ENCODE measurements at regions not wholly inside any gene's neighbourhood (a gene's known extent, or its start where the extent isn't known, plus 50 kb on each side); places are given as distances from the start of the nearest gene placed in this dataset.

DNA sequence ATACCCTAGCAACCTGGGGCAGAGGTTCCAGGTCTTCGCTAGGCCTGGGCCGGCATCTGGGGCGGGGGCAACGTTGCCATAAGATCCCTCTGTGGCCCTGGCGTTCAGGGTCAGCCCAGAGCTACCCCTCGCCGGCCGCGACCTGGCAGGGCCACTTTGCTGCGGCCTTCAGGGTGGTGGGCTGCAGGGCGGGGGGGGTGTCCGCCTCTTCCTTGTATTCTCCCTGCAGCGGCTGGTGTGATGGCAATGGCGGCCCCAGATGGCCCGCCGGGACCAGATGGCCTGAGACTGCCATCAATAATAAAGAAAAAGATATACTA lies 539.2 kb upstream of the POT1 start:
- Histone ChIP-seq H3K4me2 (ENCODE audit: extremely low read depth, insufficient read depth, low read length) (no peak overlapping the region), H3K4me3 (replicated peaks in 1 of 4; ENCODE audit: control extremely low read depth in 1 of 4, insufficient read depth in 1 of 4, low read depth in 3 of 4, low read length in 4 of 4) (no peak overlapping the region), H3K9ac (ENCODE audit: insufficient read depth, low read length) (no peak overlapping the region), H3K27ac (ENCODE audit: insufficient read depth, low read length) (no peak overlapping the region), H2AFZ (ENCODE audit: low read length) (no peak overlapping the region), H3K4me1 (ENCODE audit: control insufficient read depth, extremely low read depth, insufficient read depth, low read length) (no peaks in the 10 kb centered on the region), H3K79me2 (ENCODE audit: control insufficient read depth, insufficient read depth, low read length) (no peaks in the 10 kb centered on the region), H3K27me3 (ENCODE audit: control insufficient read depth, insufficient read depth, low read length) (no peaks in the 10 kb centered on the region), H4K20me1 (ENCODE audit: control insufficient read depth, extremely low read depth, insufficient read depth, low read length) (no peaks in the 10 kb centered on the region), H3K9me3 (ENCODE audit: control insufficient read depth, insufficient read depth, low read depth, low read length) (no peaks in the 10 kb centered on the region), H3K36me3 (ENCODE audit: control insufficient read depth, insufficient read depth, low read length) (no peaks in the 10 kb centered on the region)
- no peak for DNase-seq (ENCODE audit: low read depth in 2 of 2)
- TF ChIP-seq CTCF (conservative IDR thresholded peaks at IDR 0.05 in 1 of 2, IDR thresholded peaks at IDR 0.05 in 1 of 2; ENCODE audit: low read depth in 1 of 2, low read length in 2 of 2): no peak
- no peak for TF ChIP-seq EZH2 (IDR thresholded peaks at IDR 0.05; ENCODE audit: low read length, missing control alignments)

DNA sequence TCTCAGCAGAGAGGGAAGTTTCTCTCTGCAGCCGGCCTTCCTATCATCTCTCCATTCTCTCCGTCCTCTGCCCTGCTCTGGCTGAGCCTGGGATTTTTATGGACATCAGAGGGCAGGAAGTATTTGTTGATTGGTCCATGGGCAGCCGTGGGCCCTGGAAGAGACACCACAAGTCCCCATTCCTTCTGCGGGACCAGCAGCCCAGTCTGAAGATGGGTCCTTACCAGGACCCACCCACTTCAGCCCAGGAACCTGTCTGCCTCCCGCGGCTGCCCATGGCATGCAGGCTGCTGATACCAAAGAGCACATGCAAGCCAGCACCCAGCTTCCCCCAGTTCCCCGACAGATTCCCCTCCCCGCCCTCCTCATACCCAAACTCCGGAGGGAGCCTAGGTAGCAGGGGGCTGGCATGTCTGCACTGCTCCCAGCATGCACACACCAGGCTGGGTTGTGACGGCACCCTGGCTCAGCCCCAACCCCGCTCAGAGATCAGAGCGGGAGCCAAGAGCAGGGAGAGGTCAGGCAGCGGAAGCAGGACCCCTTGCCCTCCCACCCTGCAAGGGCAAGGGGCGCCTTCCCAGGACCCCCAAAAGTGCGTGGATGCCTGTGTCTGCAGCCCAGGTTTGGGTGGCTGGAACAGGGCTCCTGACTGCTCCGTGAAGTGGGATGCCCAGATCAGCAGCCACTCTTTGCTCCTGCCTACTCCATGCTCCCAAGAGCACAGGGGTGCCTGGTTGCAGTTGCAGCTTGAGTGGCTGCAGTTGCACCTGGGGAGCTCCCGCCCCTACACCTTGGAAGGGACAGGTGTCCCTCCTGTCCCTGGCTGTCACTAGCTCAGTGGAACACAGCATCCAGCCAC lies 538.6 kb upstream of the POT1 start:
- Histone ChIP-seq H3K4me1 (ENCODE audit: control insufficient read depth, extremely low read depth, insufficient read depth, low read length) (no peaks in the 10 kb centered on the region), H3K9ac (ENCODE audit: insufficient read depth, low read length) (no peak overlapping the region), H4K20me1 (ENCODE audit: control insufficient read depth, extremely low read depth, insufficient read depth, low read length) (no peaks in the 10 kb centered on the region), H3K79me2 (ENCODE audit: control insufficient read depth, insufficient read depth, low read length) (no peaks in the 10 kb centered on the region), H3K27me3 (ENCODE audit: control insufficient read depth, insufficient read depth, low read length) (no peaks in the 10 kb centered on the region), H3K4me3 (replicated peaks in 1 of 4; ENCODE audit: control extremely low read depth in 1 of 4, insufficient read depth in 1 of 4, low read depth in 3 of 4, low read length in 4 of 4) (no peak overlapping the region), H2AFZ (ENCODE audit: low read length) (no peak overlapping the region), H3K4me2 (ENCODE audit: extremely low read depth, insufficient read depth, low read length) (no peak overlapping the region), H3K27ac (ENCODE audit: insufficient read depth, low read length) (no peak overlapping the region), H3K9me3 (ENCODE audit: control insufficient read depth, insufficient read depth, low read depth, low read length) (no peaks in the 10 kb centered on the region), H3K36me3 (ENCODE audit: control insufficient read depth, insufficient read depth, low read length) (no peaks in the 10 kb centered on the region)
- no peak for DNase-seq (ENCODE audit: low read depth in 2 of 2)
- TF ChIP-seq EZH2 (IDR thresholded peaks at IDR 0.05; ENCODE audit: low read length, missing control alignments) (no peak), CTCF (conservative IDR thresholded peaks at IDR 0.05 in 1 of 2, IDR thresholded peaks at IDR 0.05 in 1 of 2; ENCODE audit: low read depth in 1 of 2, low read length in 2 of 2) (no peak)

DNA sequence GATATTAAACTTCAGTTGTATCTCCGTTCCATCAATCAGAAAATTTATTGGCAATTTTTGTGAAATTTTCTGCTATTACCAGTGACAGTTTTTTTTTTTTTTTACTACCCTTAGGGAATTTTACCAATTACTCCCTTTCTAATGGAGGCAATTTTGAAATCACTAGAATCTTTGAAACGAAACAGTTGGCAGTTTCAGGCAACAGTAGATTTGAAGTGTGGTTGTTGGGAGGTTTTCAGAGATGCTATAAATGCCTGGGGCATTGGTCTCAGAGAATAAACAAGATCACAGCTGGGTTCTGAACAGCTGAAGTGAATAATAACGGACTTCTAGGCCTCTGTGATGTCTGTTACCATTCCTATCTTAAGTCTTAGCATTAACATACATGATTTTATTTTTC lies 535.9 kb upstream of the POT1 start:
- no peaks in the 10 kb centered on the region for H3K4me1 ChIP-seq (ENCODE audit: control insufficient read depth, extremely low read depth, insufficient read depth, low read length)
- H3K4me3 ChIP-seq (replicated peaks in 1 of 4; ENCODE audit: control extremely low read depth in 1 of 4, insufficient read depth in 1 of 4, low read depth in 3 of 4, low read length in 4 of 4): no peak overlapping the region
- no peaks in the 10 kb centered on the region for H3K36me3 ChIP-seq (ENCODE audit: control insufficient read depth, insufficient read depth, low read length)
- DNase-seq (ENCODE audit: low read depth in 2 of 2): no peak
- TF ChIP-seq CTCF (conservative IDR thresholded peaks at IDR 0.05 in 1 of 2, IDR thresholded peaks at IDR 0.05 in 1 of 2; ENCODE audit: low read depth in 1 of 2, low read length in 2 of 2) (no peak), EZH2 (IDR thresholded peaks at IDR 0.05; ENCODE audit: low read length, missing control alignments) (no peak)
- H3K9me3 ChIP-seq (ENCODE audit: control insufficient read depth, insufficient read depth, low read depth, low read length): no peaks in the 10 kb centered on the region
- no peak overlapping the region for H2AFZ ChIP-seq (ENCODE audit: low read length)
- H3K9ac ChIP-seq (ENCODE audit: insufficient read depth, low read length): no peak overlapping the region
- no peaks in the 10 kb centered on the region for H3K27me3 ChIP-seq (ENCODE audit: control insufficient read depth, insufficient read depth, low read length)
- H3K79me2 ChIP-seq (ENCODE audit: control insufficient read depth, insufficient read depth, low read length): no peaks in the 10 kb centered on the region
- H3K27ac ChIP-seq (ENCODE audit: insufficient read depth, low read length): no peak overlapping the region
- no peaks in the 10 kb centered on the region for H4K20me1 ChIP-seq (ENCODE audit: control insufficient read depth, extremely low read depth, insufficient read depth, low read length)
- H3K4me2 ChIP-seq (ENCODE audit: extremely low read depth, insufficient read depth, low read length): no peak overlapping the region

Data from fibroblast of lung (primary cell).